ENCODE measurements at regions not wholly inside any gene's neighbourhood (a gene's known extent, or its start where the extent isn't known, plus 50 kb on each side); places are given as distances from the start of the nearest gene placed in this dataset.

DNA sequence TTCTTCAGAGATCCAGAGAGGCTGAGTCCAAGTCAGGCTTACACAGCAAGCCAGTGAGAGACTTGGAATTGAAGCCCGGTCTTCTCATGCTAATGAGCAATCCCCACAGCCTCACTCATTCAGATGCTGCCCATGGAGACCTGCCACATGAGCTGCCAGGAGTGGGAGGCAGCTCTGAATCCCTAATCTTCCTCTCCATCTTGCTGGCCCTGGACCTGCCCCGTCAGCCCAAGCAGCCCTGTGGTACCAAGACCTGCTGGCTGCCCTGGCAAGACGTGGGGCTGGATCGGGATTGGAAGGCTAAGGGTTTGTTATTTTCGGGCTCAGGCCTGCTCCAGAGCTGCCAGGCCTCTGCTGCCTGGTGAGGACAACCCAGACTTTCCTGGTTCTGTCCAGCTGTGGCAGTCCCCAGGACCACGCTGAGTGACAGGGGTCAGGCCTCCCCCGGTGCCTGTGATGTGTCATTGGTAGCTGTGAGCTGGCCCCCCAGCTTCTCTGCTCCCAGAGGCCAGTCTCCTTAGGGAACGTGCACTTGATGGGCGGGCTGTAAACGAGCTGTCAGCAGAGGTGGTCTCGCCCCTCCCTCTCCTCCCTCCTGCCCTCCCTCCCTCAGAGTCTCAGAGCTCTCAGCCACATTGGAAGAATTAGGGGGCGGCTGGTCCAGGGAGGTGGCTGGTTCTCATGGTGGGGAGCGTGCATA, 135.0 kb downstream of the FOXD2 start (continued):
- no peak for TF ChIP-seq YY1 (IDR thresholded peaks at IDR 0.05; ENCODE audit: low read depth, low read length)
- TF ChIP-seq HDAC6 (IDR thresholded peaks at IDR 0.05; ENCODE audit: low read depth, low read length) = no peak
- TF ChIP-seq KDM1A (IDR thresholded peaks at IDR 0.05; ENCODE audit: borderline replicate concordance, low read length) = no peak
- no peak for TF ChIP-seq SP4 (IDR thresholded peaks at IDR 0.05; ENCODE audit: low read length)
- TF ChIP-seq RXRA (IDR thresholded peaks at IDR 0.05; ENCODE audit: insufficient read depth, low read depth, low read length) = no peak
- no peak for TF ChIP-seq POLR2A (IDR thresholded peaks at IDR 0.05; ENCODE audit: control extremely low read depth in 1 of 2, low read depth in 2 of 2, low read length in 2 of 2)
- TF ChIP-seq BCL11A (IDR thresholded peaks at IDR 0.05; ENCODE audit: low read depth in 2 of 2, low read length in 2 of 2) = no peak
- no peak for TF ChIP-seq NRF1 (IDR thresholded peaks at IDR 0.05; ENCODE audit: low read depth, low read length)
- no peak for TF ChIP-seq SAP30 (IDR thresholded peaks at IDR 0.05; ENCODE audit: insufficient read depth, insufficient replicate concordance, low read length)
- no peak for TF ChIP-seq TAF7 (optimal IDR thresholded peaks at IDR 0.05; ENCODE audit: borderline replicate concordance, low read depth, low read length)
- no peak for TF ChIP-seq POU5F1 (IDR thresholded peaks at IDR 0.05; ENCODE audit: low read depth, low read length)

Data from H1 (cell line).